ENCODE measurements at regions not wholly inside any gene's neighbourhood (a gene's known extent, or its start where the extent isn't known, plus 50 kb on each side); places are given as distances from the start of the nearest gene placed in this dataset.

- H3K9me3 ChIP-seq: no peaks in the 10 kb centered on the region
- CTCF ChIA-PET: no interaction called here
- WGBS (ENCODE audit: missing lambda C conversion rate): 0% methylated on average over 4 of the region's 4 CpGs
- no peak overlapping the region for H3K4me2 ChIP-seq
- POLR2A ChIA-PET: no interaction called here
- no peak overlapping the region for H3K4me3 ChIP-seq
- no peaks in the 10 kb centered on the region for H3K4me1 ChIP-seq
- TF ChIP-seq EP300 (IDR thresholded peaks at IDR 0.05) (no peak), MAFK (IDR thresholded peaks at IDR 0.05; ENCODE audit: partially characterized antibody) (no peak), CBX8 (IDR thresholded peaks at IDR 0.05) (no peak), TFCP2L1 (CRISPR knock-in tag; IDR thresholded peaks at IDR 0.05) (no peak)
- ATAC-seq (no peak), DNase-seq (ENCODE audit: low read depth in 1 of 2, low spot score in 1 of 2) (no peak), FAIRE-seq (no peak)
- H3K27ac ChIP-seq: no peak overlapping the region
Observed at GRCh38 chr21:21816778-21817177, 818.6 kb downstream of the NCAM2 start.

- no peak overlapping the region for H3K4me2 ChIP-seq
- H3K4me3 ChIP-seq: no peak overlapping the region
- ChIA-PET CTCF (no interaction called here), POLR2A (no interaction called here)
- H3K27ac ChIP-seq: no peak overlapping the region
- ATAC-seq (no peak), DNase-seq (ENCODE audit: low read depth in 1 of 2, low spot score in 1 of 2) (no peak), FAIRE-seq (no peak)
- 3% methylated on average over 2 of the region's 2 CpGs for WGBS (ENCODE audit: missing lambda C conversion rate)
- no peaks in the 10 kb centered on the region for H3K9me3 ChIP-seq
- TF ChIP-seq HMGXB4 (CRISPR knock-in tag; IDR thresholded peaks at IDR 0.05; ENCODE audit: borderline replicate concordance): no peak
- TF ChIP-seq TP53 (CRISPR knock-in tag; IDR thresholded peaks at IDR 0.05): no peak
- TF ChIP-seq NFE2L2 (conservative IDR thresholded peaks at IDR 0.05; ENCODE audit: low read length): no peak
- TF ChIP-seq FOSB (CRISPR knock-in tag; IDR thresholded peaks at IDR 0.05): no peak
- TF ChIP-seq ZC3H11A (IDR thresholded peaks at IDR 0.05): no peak
- no peak for TF ChIP-seq SREBF2 (IDR thresholded peaks at IDR 0.05)
- no peaks in the 10 kb centered on the region for H3K4me1 ChIP-seq
Observed at GRCh38 chr21:21818898-21819297, 820.7 kb downstream of the NCAM2 start.

- TF ChIP-seq KDM1A (IDR thresholded peaks at IDR 0.05; ENCODE audit: low read depth) (no peak), HOXB13 (CRISPR knock-in tag; IDR thresholded peaks at IDR 0.05; ENCODE audit: low read depth) (no peak), HEYL (CRISPR knock-in tag; IDR thresholded peaks at IDR 0.05) (no peak), RAD21 (conservative IDR thresholded peaks at IDR 0.05 in 1 of 2, IDR thresholded peaks at IDR 0.05 in 1 of 2) (no peak), RARB (CRISPR knock-in tag; IDR thresholded peaks at IDR 0.05) (no peak), TP53 (CRISPR knock-in tag; IDR thresholded peaks at IDR 0.05) (no peak), HOXB5 (CRISPR knock-in tag; IDR thresholded peaks at IDR 0.05) (no peak), KDM5A (IDR thresholded peaks at IDR 0.05) (no peak)
- FAIRE-seq (no peak), DNase-seq (ENCODE audit: low read depth in 1 of 2, low spot score in 1 of 2) (no peak), ATAC-seq (no peak)
- ChIA-PET POLR2A (no interaction called here), CTCF (no interaction called here)
- Histone ChIP-seq H3K4me3 (no peak overlapping the region), H3K27ac (no peak overlapping the region), H3K4me2 (no peak overlapping the region), H3K4me1 (no peaks in the 10 kb centered on the region), H3K9me3 (no peaks in the 10 kb centered on the region)
- 9% methylated on average over 1 of the region's 1 CpG for WGBS (ENCODE audit: missing lambda C conversion rate)
Observed at GRCh38 chr21:21828130-21828529, 829.9 kb downstream of the NCAM2 start.

GRCh38 chr21:21831036-21831435 lies 832.8 kb downstream of the NCAM2 start:
- H3K4me3 ChIP-seq: no peak overlapping the region
- no peak for FAIRE-seq
- DNase-seq (ENCODE audit: low read depth in 1 of 2, low spot score in 1 of 2): no peak
- no peak for ATAC-seq
- no peak overlapping the region for H3K4me2 ChIP-seq
- POLR2A ChIA-PET: no interaction called here
- H3K9me3 ChIP-seq: no peaks in the 10 kb centered on the region
- H3K27ac ChIP-seq: no peak overlapping the region
- TF ChIP-seq CBX8 (IDR thresholded peaks at IDR 0.05) (no peak), SREBF2 (IDR thresholded peaks at IDR 0.05) (no peak), HMGXB4 (CRISPR knock-in tag; IDR thresholded peaks at IDR 0.05; ENCODE audit: borderline replicate concordance) (no peak), USF2 (IDR thresholded peaks at IDR 0.05) (no peak), HOXB5 (CRISPR knock-in tag; IDR thresholded peaks at IDR 0.05) (no peak), CBX2 (IDR thresholded peaks at IDR 0.05; ENCODE audit: borderline replicate concordance, low read depth) (no peak), CHD2 (IDR thresholded peaks at IDR 0.05; ENCODE audit: low read length, partially characterized antibody) (no peak), MAFK (IDR thresholded peaks at IDR 0.05; ENCODE audit: partially characterized antibody) (no peak), SMC3 (IDR thresholded peaks at IDR 0.05) (no peak), ZC3H11A (IDR thresholded peaks at IDR 0.05) (no peak), JUN (IDR thresholded peaks at IDR 0.05) (no peak), NR3C1 (IDR thresholded peaks at IDR 0.05) (no peak), TP53 (CRISPR knock-in tag; IDR thresholded peaks at IDR 0.05) (no peak), FOSL2 (IDR thresholded peaks at IDR 0.05) (no peak), FOSL2 (CRISPR knock-in tag; IDR thresholded peaks at IDR 0.05) (no peak), POLR2AphosphoS2 (conservative IDR thresholded peaks at IDR 0.05; ENCODE audit: low read length) (no peak), HDAC2 (IDR thresholded peaks at IDR 0.05) (no peak), ZSCAN20 (CRISPR knock-in tag; IDR thresholded peaks at IDR 0.05) (no peak)
- WGBS (ENCODE audit: missing lambda C conversion rate): 0% methylated on average over 5 of the region's 11 CpGs
- H3K4me1 ChIP-seq: no peaks in the 10 kb centered on the region
- CTCF ChIA-PET: no interaction called here
